Right forelimb (tissue), 1 donor: ENCODE measurements at regions not wholly inside any gene's neighbourhood (a gene's known extent, or its start where the extent isn't known, plus 50 kb on each side); places are given as distances from the start of the nearest gene placed in this dataset.

Experiments used
- DNase-seq: peaks from one replicate; pipeline ENCODE4 v3.0.0-alpha.2; 2018

- DNase-seq, result peak; percentile 21
Observed at GRCh38 chr10:47053081-47053798, 142.0 kb downstream of the PTPN20 start.

- DNase-seq, result no peak
Observed at GRCh38 chr10:47054974-47055373, 143.7 kb downstream of the PTPN20 start.

GRCh38 chr10:47055386-47056246 is 144.4 kb downstream of the PTPN20 start:
- peak; percentile 40 for DNase-seq

- DNase-seq, result no peak
Observed at GRCh38 chr10:47056247-47056510, 145.0 kb downstream of the PTPN20 start.

GRCh38 chr10:47057471-47057870 is 146.2 kb downstream of the PTPN20 start:
- DNase-seq, result peak; percentile 21

GRCh38 chr10:47058032-47058702 is 146.9 kb downstream of the PTPN20 start:
- no peak for DNase-seq

- peak; percentile 53 for DNase-seq
Observed at GRCh38 chr10:47058961-47059391, 147.7 kb downstream of the PTPN20 start.

GRCh38 chr10:47059606-47060311 is 148.5 kb downstream of the PTPN20 start:
- no peak for DNase-seq

- DNase-seq, result no peak
Observed at GRCh38 chr10:47060356-47060755, 149.1 kb downstream of the PTPN20 start.

- DNase-seq, result peak; percentile 17
Observed at GRCh38 chr10:47060993-47061500, 149.8 kb downstream of the PTPN20 start.

GRCh38 chr10:47061776-47062175 is 150.5 kb downstream of the PTPN20 start:
- peak; percentile 15 for DNase-seq

GRCh38 chr10:47062441-47063200 is 151.4 kb downstream of the PTPN20 start:
- DNase-seq, result peak; percentile 25

GRCh38 chr10:47063858-47064257 is 152.6 kb downstream of the PTPN20 start:
- DNase-seq, result no peak

GRCh38 chr10:47065903-47066302 is 154.7 kb downstream of the PTPN20 start:
- no peak for DNase-seq

GRCh38 chr10:47067949-47068940 is 157.0 kb downstream of the PTPN20 start:
- DNase-seq, result no peak

GRCh38 chr10:47070541-47070940 is 159.3 kb downstream of the PTPN20 start:
- no peak for DNase-seq

GRCh38 chr10:47071891-47072290 is 160.7 kb downstream of the PTPN20 start:
- no peak for DNase-seq

- DNase-seq, result no peak
Observed at GRCh38 chr10:47073967-47074366, 162.7 kb downstream of the PTPN20 start.

GRCh38 chr10:47076949-47077361 is 165.7 kb downstream of the PTPN20 start:
- DNase-seq, result no peak

GRCh38 chr10:47077386-47077785 is 166.2 kb downstream of the PTPN20 start:
- no peak for DNase-seq

- no peak for DNase-seq
Observed at GRCh38 chr10:47077941-47078340, 166.7 kb downstream of the PTPN20 start.
